ENCODE measurements at regions not wholly inside any gene's neighbourhood (a gene's known extent, or its start where the extent isn't known, plus 50 kb on each side); places are given as distances from the start of the nearest gene placed in this dataset.
"Not testable (repeated sequence)": the region's sequence is repeated elsewhere in the genome, so short reads cannot be mapped to it uniquely, and the experiment has no call there.

- DNase-seq, result peak; percentile 29 to 60 (median 44)
These were observed 267.8 kb downstream of the KTN1 start for GRCh38 chr14:55847766-55848165.

DNA sequence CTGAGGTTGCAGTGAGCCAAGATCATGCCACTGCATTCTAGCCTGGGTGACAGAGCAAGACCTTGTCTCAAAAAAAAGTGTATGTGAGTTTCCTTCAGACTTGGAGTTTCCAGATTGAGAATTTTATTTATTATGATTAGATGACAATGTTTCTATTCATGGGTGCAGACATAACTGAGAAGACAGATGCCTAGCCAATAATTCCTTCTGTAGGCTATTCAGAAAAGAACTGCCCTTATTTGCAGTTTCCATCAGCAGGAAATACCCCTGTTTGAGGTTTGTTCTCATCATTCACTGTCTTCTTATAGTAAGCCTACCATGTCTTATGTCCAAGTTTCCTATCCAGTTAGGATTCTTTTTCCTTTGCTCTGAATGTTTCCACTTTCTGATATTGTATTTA, 269.0 kb downstream of the KTN1 start:
- DNase-seq, result no peak

DNA sequence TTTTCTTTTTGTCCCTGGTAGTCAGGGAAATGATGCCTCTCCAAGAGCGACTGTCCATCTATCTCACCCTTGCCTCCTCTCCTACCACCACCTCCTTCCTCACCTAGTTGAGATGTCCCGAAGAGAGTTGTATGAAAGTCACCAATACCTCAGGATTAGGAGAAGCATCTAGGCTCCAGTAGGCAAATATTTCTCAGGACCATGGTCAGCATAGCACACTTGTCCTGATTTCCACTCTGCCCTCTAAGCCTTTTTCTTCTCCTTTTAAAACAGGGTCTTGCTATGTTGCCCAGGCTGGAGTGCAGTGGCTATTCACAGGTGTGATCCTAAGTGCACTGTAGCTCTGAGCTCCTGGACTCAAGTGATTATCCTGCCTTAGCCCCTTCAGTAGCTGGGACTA, 268.4 kb upstream of the PELI2 start:
- DNase-seq, result no peak

GRCh38 chr14:55850825-55851241, 267.4 kb upstream of the PELI2 start:
- DNase-seq, result no peak

GRCh38 chr14:55851301-55851700, 266.9 kb upstream of the PELI2 start:
- no peak for DNase-seq

- no peak for DNase-seq
These were observed 266.2 kb upstream of the PELI2 start for GRCh38 chr14:55851961-55852360.

DNA sequence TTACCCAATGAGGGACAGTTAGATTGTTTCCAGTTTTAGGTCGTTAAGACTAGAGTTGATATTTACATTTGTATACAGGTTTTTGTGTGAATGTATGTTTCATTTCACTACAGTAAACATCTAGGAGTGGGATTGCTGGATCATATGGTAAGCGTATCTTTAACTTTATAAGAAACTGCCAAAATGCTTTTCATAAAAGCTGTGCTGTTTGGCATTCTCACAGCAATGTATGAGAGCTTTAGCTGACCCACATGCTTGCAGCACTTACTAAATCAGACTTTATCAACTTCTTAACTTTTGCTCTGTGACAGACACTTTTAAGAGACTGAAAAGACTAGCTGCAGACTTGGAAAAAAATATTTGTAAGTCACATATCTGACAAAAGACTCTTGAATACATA, 262.5 kb upstream of the PELI2 start:
- DNase-seq, result no peak

DNA sequence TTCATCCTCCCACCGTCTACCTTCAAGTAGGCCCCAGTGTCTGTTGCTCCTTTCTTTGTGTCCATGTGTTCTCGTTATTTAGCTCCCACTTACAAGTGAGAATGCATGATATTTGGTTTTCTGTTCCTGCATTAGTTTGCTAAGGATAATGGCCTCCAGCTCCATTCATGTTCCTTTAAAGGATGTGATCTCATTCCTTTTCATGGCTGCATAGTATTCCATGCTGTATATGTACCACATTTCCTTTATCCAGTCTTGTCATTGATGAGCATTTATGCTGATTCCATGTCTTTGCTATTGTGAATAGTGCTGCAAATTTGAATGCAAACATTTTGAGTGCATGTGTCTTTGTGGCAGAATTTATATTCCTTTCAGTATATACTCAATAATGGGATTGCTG, 259.6 kb upstream of the PELI2 start:
- DNase-seq, result no peak

GRCh38 chr14:55861561-55861960, 256.6 kb upstream of the PELI2 start:
- DNase-seq, result not testable (repeated sequence)

- no peak for DNase-seq
These were observed 253.1 kb upstream of the PELI2 start for GRCh38 chr14:55864890-55865655.

DNA sequence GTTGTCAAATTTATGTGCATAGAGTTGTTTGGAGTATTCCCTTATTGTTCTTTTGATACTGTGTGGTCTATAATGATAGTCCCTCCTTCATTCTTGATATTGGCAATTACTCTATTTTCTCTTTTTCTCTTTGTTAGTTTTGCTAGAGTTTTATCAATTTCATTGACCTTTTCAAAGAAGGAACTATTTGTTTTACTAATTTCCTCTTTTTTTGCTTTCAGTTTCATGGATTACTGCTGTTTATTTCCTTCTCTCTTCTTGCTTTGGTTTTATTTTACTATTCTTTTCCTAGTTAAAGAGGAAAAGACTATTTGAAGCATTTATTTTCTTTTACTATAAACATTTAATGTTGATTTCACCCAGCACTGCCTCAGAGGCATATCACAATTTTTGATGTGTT, 250.9 kb upstream of the PELI2 start:
- DNase-seq, result peak in 2 of 3 donors; percentile 49 to 63

DNA sequence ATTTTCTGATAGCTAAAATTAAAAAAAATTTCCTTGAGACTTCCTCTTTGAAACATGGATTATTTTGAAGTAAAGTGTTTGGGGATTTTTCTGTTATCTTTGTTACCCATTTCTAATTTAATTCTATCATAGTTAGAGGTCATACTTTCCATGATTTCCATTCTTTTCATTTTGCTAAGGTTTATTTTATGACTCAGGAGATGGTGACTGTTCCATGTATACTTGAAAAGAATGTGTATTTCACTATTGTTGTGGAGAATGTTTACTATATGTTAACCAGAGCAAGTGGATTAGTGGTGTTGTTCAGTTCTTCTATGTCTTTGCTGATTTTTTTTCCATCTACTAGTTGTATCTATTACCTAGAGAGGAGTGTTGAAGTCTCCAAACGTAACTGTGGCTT, 250.5 kb upstream of the PELI2 start:
- peak in 2 of 3 donors; percentile 26 to 57 for DNase-seq

DNA sequence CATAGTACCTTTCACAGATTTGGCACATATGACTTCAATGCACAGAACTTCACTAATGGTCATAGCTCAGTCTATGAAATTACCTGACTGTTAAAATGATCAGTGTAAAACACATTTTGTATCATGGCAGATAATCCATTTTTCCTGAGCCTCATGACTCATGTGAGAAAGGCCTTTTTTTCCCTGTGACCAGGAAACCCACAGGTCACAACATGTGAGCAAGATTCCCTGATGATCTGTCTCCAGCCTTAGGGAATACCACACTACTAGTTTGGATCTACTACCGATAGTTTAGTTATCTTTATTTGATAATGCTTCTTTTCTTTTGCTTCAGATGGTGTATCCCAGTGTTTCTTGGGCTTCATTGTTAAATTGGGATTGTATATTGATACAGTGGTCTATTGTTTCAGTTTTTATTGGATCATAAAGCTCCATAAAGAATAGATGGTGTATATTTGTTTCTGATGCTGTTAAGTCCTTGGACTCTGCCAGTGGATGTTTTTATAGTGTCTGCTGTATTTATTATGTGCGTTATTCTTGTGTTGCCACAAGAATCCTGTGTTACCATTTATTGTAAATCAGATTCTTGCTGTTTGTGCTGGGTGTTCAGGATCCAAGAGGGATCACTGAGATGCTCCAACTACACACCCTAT, 248.7 kb upstream of the PELI2 start:
- DNase-seq, result no peak

DNA sequence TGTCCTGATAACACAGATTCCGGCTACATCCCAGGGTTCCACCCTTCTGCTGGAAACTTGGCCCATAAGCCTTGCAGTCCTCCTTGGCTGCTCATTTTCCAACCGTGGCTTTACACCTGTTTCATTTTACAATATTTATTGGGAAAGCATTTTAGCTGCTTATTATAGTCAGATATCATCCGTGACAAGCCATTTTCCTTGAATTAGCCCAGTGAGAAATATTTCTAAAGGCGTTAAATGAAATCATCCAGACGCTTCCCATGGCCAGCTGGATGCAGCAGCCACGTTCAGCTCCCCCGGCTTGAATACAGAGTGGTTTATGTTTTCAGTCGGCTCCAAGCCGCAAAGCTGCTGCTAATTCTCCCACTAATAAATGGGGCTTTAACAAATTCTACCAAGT, 245.0 kb upstream of the PELI2 start:
- DNase-seq, result no peak

DNA sequence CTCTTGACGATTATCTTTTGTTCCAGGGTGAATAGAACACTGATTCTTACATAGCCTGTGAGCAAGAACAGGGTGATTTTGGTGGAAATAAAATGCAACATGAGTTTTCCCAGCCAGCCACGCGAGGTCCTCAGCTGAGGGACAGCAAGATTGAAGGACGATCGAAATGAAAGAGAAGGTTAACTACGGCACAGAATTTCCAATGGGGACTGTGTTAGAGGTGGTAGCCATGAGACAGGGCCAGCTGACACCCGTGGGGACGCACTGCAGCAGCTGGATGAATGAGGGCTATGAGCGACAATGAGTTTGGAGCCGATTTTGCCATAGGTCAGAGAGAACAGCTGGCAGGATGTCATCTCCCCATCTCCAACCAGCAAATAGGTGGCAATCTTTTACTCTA, 243.4 kb upstream of the PELI2 start:
- DNase-seq, result no peak

- no peak for DNase-seq
These were observed 240.3 kb upstream of the PELI2 start for GRCh38 chr14:55877942-55878341.

DNA sequence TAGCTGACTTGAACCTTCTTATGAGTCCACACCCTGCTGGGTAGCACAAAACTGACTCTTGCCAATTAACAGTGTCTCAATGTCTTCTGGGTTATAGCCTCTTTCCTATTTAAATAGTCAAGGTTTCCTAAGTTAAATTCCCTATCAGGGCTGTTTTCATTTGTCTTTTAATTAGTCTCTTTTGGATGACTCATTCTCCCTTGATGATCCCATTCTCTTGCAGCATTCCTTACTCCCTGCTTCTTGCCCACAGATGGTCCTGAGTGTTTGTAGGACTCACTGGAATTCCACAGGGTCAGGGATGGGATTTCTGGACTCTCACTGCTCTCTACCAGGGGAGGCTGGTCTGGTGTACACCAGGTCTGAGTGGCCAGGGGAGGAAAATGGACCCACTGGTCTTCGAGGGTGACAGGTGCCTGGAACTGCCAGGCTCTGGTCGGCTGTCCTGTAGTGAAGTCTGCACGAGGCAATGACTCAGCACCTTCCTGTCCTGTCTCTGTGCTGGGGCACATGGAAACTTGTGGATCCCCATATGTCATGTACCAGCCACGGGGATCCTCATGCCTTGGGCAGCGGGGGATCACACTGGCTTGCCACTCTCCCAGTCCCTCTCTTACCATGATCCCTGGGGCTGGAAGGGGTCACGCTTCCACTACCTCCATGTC, 236.5 kb upstream of the PELI2 start:
- peak in 1 of 3 donors; percentile 7 for DNase-seq

GRCh38 chr14:55884819-55885218, 233.4 kb upstream of the PELI2 start:
- no peak for DNase-seq

DNA sequence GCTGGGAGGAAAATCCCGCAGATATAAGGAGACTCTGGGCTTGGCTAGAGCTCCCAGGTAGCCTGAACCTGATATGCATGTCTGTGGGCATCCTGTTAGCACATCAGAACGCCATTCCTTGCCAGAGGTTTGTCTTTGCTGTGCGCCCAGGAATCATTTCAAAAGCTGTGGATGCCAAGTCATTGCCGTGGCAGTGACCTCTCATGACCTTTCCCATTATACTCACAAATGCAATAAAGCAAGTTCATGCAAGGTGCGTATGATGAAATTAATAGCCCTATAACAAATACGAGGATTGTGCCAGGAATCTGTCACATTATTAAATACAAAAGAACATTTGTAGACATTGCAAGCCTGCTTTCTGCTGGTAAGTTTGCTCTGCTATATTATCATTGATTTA, 229.1 kb upstream of the PELI2 start:
- no peak for DNase-seq

DNA sequence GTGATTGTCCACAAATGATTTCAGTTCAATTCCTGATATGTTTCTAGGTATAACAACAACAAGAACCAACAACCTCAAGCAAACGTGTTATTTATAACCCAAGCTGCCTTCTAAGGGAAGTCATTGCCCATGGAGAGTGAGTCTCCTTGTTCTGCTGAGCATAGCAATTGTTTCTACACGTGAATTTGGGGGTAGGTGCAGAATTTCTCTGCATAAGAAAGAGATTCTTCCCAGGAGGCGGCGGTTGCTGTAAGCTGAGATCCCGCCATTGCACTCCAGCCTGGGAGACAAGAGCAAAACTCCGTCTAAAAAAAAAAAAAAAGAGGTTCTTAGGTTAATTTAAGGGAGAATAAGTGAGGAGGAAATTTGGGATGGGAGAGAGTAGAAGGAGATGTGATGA, 226.5 kb upstream of the PELI2 start:
- no peak for DNase-seq

DNA sequence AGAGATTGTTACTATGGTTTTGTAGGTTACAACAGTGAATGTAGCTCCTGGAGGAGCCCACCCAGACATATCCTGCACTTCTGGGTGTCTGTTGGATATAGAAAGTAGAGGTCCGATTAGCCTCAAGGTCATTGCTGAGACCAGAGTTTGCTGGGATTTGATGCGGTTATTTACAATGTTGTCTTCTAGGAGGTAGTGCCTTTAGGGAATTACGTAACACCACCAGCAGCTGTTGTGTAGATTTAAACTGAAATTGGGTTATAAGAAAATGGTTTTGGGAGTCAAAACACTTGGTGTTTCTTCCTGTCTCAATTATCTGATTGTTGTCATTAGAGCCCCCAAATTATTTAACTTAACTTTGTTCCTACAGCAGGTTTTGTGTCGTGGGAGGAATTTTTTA, 225.3 kb upstream of the PELI2 start:
- DNase-seq, result no peak

DNA sequence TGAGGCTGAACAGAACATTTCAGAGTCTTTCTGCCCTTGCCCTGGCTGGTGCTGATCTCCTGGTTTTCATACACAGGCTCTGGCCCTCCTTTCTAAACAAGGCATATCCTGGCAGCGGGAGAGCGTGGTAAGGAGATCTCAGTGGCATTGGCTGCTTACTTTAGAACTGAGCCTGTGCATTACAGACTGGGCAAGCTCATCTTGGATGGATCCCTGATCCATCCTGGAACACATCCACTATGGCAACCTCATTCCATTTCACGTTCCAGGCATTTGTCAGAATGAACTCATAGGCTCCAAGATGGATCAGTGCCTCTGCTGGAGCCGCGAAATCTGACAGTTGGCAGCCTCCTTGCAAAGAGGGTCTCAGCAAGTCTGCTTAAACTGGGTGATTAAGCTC, 224.5 kb upstream of the PELI2 start:
- DNase-seq, result no peak

- no peak for DNase-seq
These were observed 221.2 kb upstream of the PELI2 start for GRCh38 chr14:55897031-55897430.

DNA sequence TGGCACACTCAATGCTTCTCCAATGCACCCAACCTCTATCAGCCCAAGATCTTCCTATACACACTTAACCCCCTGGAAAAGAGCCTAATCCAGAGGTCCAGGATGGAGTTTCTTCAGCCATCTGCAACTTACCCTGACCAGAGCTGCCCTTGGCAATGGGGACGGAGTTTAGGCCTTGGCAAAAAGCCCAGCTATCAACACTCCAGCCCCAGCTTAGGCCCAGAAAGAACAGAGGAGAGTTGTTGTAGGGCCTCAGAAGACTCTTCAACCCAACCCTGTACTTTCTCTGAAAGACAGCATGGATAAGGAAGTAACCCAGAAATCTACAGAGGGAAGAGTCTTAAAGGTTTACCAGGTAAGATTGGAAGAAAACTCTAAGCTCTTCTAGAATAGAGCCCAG, 219.3 kb upstream of the PELI2 start:
- no peak for DNase-seq

All from suppressor macrophage treated with lipopolysaccharide for 1 hour (primary cell).